ENCODE measurements at regions not wholly inside any gene's neighbourhood (a gene's known extent, or its start where the extent isn't known, plus 50 kb on each side); places are given as distances from the start of the nearest gene placed in this dataset.

DNA sequence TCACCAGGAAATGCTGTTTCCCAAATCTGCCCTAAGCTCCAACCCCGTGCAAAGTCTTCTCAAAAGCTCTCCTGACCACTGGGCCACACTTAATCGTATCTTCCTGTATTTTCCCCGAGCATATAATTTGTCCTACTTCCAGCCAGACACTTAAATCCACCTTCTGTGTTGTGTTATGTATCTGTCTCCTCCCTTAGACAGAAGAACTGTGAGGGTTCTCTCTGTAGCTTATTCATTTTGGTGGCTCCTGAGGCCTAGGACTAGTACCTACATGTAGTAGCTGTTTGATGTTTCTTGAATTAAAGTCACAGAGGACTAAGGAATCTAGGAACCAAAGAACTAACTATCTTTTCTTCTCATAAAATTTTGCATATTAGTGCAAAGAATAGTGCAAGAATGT, 292.6 kb downstream of the ALDH8A1 start:
- CTCF ChIA-PET, result interaction anchor here (0.6 kb wide), 1 partner anchor 19 kb away, joined by 9 read pairs; no protein-coding TSS in a partner anchor
- H3K27ac ChIP-seq, result no peak overlapping the region
- no peak for DNase-seq (ENCODE audit: low spot score)
- no peak for TF ChIP-seq CTCF (conservative IDR thresholded peaks at IDR 0.05; ENCODE audit: low read depth)
- POLR2A ChIA-PET (ENCODE audit: low non-redundant PET), result no interaction called here

- H3K27ac ChIP-seq, result no peak overlapping the region
- ChIA-PET POLR2A (ENCODE audit: low non-redundant PET) (no interaction called here), CTCF (interaction anchor here (1.0 kb wide), 1 partner anchor 14 kb away, joined by 3 read pairs; no protein-coding TSS in a partner anchor)
- no peak for TF ChIP-seq CTCF (conservative IDR thresholded peaks at IDR 0.05; ENCODE audit: low read depth)
- no peak for DNase-seq (ENCODE audit: low spot score)
Measured at GRCh38 chr6:134654751-134655150, 295.1 kb downstream of the ALDH8A1 start.

- ChIA-PET POLR2A (ENCODE audit: low non-redundant PET) (no interaction called here), CTCF (no interaction called here)
- no peak for TF ChIP-seq CTCF (conservative IDR thresholded peaks at IDR 0.05; ENCODE audit: low read depth)
- no peak overlapping the region for H3K27ac ChIP-seq
- no peak for DNase-seq (ENCODE audit: low spot score)
Measured at GRCh38 chr6:134651519-134651918, 298.4 kb downstream of the ALDH8A1 start.

DNA sequence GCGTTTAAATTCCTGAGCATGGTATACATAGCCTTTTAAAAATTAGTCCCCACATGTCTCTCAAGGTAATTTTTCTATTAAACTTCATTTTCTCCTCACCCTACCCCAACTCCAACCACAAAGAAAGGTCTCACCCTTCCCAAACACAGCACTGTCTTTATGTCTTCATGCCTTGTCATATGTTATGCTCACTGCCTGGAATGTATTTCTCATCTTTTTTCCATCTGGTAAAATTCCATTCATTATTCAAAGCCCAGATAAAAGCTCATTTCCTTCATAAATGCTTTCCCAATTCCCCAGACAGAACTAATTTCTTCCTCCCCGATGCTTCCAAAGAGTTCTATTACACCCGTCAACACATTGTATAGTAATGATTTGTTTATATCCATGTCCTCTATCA, 302.0 kb downstream of the ALDH8A1 start:
- DNase-seq (ENCODE audit: low spot score), result no peak
- CTCF ChIA-PET, result no interaction called here
- POLR2A ChIA-PET (ENCODE audit: low non-redundant PET), result no interaction called here

DNA sequence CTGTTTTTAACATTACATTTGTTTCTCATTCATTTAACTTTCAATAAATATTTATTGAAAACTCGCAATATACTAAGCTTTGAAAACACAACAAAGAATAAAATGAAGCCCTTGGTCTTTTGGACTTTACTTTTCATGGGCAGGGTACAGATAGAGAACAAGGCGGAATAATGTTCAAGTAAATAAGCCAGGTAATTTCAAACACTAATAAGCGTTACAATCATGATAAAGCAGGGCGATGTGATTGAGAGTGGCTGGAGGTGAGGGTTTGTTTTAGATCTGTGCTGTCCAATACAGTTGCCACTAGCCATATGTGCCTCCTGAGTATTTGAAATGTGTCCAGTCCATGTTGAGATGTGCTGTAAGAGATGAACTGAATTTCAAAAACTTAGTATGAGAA, 307.1 kb downstream of the ALDH8A1 start:
- CTCF ChIA-PET, result no interaction called here
- no peak overlapping the region for H3K27ac ChIP-seq
- POLR2A ChIA-PET (ENCODE audit: low non-redundant PET), result no interaction called here
- TF ChIP-seq CTCF (conservative IDR thresholded peaks at IDR 0.05; ENCODE audit: low read depth), result no peak
- DNase-seq (ENCODE audit: low spot score), result no peak

More for the DNA sequence above, 302.0 kb downstream of the ALDH8A1 start:
- TF ChIP-seq CTCF (conservative IDR thresholded peaks at IDR 0.05; ENCODE audit: low read depth), result no peak
- H3K27ac ChIP-seq, result no peak overlapping the region

DNA sequence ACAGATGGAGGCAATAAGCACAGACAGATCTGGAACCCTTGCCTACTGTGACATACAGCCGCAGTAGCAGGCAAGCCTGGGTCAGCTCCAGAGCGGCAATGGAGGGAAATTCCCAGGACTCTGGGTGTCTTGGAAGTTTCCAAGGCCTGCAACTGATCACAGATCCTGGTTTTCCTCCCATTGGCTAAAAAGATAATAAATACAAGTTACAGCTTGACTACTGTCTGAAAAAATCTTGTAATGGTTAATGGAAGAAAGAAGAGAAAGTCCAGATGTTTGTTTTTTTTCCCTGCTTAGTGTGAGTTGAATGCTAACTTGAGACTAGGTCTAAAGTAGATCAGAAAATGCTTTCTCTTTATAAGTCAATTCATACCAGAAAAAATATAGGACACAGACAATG, 307.6 kb downstream of the ALDH8A1 start:
- POLR2A ChIA-PET (ENCODE audit: low non-redundant PET), result no interaction called here
- no peak for DNase-seq (ENCODE audit: low spot score)
- CTCF ChIA-PET, result interaction anchor here (1.5 kb wide), 1 partner anchor 240 kb away, joined by 7 read pairs; no protein-coding TSS in a partner anchor
- no peak for TF ChIP-seq CTCF (conservative IDR thresholded peaks at IDR 0.05; ENCODE audit: low read depth)
- no peak overlapping the region for H3K27ac ChIP-seq
